NCI-H1694 treated with DMSO at 0.1 percent for 48 hours (cell line): ENCODE measurements at regions not wholly inside any gene's neighbourhood (a gene's known extent, or its start where the extent isn't known, plus 50 kb on each side); places are given as distances from the start of the nearest gene placed in this dataset.

ENCODE experiments used
- DNase-seq: peaks from one replicate; lab custom pipeline; 2025; lab: John Stamatoyannopoulos, UW

DNA sequence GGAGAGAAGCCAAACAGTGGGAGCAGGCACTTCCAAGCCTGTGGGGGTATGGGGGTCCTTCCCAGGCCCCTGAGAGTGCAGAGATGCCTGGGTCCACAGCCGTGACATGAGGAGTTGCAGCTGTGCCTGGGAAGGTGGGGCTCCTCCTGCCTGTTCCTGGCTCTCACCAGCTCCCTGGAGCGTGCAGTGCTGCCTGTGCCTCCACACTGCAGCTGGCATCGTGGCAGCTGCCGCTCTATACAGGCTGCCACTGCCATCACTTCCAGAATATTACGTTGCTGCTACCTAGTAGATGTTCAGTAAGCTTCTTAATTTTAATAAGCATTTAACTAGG, 223.7 kb downstream of the KCNC2 start:
- no peak for DNase-seq

DNA sequence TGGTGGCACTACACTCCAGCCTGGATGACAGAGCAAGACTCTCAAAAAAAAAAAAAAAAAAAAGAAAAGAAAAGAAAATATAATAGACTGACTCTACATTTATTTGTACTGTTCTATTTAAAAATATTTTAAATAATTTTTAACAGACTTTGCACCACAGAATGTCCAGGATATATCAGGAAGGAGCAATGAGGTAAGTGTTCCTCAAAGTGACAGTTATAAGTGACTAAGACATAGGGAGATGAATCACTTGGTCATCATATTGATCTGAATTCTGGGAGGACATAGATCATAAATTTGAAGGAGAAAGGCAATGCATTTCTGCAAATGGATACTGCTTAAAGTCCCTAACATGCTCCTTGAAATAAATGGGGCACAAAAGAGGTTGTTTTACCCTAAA, 221.5 kb downstream of the KCNC2 start:
- no peak for DNase-seq
